Medulla oblongata (tissue), 1 donor: ENCODE measurements at regions not wholly inside any gene's neighbourhood (a gene's known extent, or its start where the extent isn't known, plus 50 kb on each side); places are given as distances from the start of the nearest gene placed in this dataset.

Experiments
- DNase-seq: peaks from one replicate; pipeline ENCODE4 v3.0.0-alpha.2; 2015; ENCODE audit errors: extremely low spot score

DNA sequence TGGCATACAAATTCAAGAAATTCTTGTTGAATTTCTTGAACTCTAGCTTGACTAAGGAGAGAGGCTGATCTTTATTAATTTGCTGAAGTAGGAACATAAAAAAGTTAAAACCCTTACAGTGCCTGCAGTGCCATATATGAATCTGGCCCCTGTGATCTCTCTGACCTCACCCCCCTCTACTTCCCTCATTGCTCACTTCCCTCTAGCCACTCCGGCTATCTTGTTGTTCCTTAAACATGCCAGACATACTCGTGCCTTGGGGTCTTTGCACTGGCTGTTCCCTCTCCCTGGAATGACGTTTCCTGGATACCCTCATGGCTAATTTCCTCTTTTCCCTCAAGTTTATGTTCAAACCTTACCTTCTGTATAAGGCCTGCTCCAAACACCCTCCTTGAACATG lies 246.3 kb upstream of the SIX2 start:
- no peak for DNase-seq

DNA sequence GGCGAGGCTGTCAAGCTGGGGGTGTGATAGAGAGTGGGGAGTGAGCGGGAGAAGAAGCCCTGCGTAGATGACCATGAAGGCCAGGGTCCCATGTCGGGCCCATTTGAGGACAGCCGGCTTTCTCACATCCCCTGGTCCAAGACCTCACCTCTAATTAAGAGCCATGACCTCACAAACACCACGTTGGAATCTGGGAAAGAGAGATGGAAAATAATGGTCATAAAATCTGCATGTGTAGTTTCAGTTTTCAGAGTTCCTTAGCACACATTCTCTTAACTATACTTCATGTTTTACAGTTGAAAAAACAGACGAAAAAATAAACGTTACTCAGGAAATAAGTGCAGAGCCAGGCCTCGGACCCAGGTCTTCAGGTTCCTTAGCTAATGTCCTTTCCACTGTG lies 244.8 kb upstream of the SIX2 start:
- no peak for DNase-seq

DNA sequence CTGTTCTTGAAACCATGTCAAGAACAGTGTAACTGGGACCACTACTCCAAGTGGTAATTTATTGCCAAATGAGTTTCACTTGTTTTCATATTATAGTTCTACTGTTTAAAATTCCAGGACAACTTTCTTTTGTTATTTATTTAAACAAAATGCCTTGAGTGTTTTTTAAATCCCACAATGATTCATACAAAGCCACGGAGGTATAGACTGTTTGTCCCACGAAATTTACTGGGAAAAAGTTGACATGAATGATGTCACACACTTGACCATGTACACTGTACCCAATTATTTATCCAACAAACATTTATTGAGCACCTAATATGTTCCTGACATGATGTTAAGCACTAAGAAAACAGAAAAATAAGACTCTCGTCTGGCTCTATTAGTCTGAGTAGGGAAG lies 243.9 kb upstream of the SIX2 start:
- DNase-seq, result no peak

DNA sequence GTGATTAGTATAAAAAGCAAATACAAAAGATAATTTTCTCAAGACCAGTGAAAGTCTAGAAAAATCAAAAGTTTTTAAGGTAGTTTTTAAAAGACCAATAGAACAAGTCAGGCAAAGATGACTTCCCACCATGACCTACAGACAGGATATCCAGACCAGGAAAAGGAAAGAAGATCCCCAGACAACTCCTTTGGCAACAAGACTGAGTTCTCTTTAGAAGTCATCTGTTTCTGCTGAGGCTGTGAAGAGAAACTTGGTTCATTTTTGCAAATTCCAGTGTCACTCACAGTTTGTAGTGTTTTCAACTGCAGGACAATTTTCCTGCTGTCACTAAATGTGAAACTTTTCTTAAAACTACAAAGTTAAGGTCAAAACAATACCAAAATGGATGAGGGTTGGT lies 240.9 kb upstream of the SIX2 start:
- DNase-seq, result no peak

DNA sequence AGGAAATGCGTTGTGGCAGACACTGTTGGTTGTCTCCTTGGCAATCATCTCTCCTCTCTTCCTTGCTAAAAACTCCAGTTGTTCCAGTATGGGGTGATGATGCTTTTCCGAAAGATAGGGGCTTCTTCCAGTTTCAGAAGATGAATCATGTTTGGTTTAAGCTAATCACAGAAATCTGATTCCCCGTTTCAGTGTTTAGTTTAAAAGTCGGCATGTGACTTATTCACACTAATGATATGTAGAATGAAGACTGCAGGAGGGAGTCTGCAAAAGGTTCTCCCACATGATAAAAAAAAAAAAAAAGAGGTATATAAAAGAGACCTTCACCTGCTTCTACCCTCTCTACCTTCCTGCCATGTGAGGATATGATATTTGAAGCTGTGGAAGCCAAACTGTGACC lies 239.0 kb upstream of the SIX2 start:
- DNase-seq, result no peak

DNA sequence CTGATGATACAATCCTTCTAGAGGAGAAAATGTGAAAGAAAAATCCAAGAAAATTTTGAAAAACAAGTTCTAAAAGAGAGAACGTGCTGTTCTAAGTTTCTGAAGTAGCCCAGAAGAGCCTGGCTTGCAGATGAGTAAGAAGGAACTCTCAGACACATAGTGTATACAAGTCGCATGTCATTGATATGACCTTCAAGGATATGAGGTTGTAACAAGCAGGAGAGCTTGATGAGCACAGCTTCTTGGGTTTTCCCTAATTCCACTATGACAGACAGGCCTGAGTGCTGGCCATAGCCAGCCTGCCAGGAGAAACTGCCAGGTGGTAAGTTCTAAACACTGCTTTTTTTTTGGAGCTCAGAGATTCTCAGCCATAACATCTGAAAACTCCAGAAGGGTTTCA lies 235.7 kb upstream of the SIX2 start:
- DNase-seq, result no peak

DNA sequence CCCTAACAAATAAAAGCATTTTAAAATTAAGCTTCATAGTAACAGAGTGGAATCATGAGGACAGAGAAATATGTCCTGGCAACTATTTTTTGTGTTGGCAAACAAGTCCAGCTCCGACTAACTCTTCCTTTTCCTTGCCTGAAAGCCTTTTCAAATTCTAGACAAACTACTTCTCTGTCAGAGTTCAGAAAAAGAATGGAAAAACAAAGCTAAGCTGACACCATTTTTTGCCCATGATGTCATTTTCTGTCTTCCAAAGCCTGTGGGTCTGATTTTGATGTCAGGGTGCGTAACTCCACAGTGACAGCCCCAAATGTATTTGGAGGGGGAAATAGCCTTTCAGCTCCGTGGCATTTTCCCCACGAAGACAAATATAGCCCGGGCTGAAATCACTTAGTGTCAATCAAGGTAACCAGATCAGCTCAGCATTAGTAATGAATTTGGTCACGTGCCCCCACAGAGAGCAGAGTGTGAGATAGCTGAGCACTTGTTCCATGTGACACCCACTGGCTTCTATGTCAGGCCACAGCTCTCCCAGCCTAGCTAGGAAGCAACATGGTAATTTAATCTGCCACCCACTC lies 233.0 kb upstream of the SIX2 start:
- DNase-seq, result peak; percentile 28

DNA sequence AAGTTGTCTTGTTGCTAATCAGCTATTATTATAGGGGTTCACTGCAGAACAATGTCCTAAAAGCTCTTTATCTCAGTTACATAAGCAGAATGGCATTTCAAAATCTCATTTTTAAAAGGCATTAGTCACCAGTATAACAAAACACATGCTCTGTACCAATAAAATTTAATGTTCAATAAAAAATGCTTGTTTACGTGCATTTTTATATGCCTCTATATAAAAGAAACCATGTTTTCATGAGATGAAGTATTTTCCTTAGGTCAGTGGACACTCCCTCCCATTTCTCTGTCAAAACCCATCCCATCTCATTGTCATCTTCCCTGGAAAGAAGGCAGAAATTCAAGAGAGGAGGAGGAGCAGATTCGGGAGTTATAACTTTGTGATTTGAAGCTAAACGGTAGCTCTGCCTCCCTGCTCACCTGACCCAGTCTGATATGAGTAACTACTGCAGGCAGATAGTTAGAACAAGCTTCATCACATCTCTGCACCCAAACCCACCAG lies 231.9 kb upstream of the SIX2 start:
- DNase-seq, result no peak

DNA sequence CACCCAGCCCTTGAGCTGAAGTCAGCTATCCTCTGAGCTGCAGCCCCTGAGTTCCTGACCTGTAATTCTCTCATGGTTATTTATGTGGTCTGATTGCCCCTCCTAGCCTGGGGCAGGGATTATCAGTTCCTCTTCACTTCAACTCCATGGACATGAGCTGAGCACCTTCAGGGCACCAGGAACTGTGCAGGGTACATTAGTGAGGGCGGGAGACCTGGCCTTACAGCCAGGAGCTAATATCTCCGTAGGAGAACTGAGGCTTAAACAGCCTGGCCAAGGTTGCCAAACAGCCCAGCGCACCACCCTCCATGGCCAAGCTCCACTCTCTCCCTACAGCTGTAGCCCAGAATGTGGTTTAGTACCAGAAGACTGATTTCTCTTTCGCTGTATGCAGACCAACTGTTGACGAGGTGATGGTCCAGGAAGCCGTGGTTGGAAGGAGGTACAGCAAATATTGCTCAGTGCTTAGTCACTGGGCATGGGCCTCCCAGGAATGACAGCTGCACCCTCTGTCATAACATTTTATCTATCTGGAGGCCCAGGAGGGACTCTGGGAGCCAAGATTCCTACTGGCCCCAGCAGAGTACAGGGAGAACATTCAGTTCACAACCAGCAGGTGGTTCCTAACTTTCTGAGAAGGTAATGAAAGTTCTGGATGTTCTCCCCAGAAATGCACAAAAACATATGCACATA lies 228.7 kb upstream of the SIX2 start:
- no peak for DNase-seq

DNA sequence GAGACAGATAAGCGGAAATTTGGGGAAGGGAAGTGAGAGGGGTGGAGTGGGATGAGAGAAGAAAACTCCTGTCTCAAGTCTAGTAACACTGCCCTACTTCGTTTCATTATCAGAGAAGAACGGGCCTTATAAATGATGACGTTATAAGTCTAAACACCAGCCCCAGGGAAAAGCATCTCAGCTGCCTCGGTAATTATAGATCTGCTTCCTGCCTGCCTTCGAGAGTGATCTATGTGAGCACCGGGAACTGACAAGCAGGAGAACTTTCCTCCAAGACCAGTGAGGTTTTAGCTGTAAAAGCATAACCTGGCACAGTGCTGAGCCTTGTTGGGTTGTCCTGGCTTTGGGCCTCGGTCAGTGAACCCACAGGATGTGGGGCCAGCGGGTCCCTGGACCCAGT lies 227.9 kb upstream of the SIX2 start:
- no peak for DNase-seq

DNA sequence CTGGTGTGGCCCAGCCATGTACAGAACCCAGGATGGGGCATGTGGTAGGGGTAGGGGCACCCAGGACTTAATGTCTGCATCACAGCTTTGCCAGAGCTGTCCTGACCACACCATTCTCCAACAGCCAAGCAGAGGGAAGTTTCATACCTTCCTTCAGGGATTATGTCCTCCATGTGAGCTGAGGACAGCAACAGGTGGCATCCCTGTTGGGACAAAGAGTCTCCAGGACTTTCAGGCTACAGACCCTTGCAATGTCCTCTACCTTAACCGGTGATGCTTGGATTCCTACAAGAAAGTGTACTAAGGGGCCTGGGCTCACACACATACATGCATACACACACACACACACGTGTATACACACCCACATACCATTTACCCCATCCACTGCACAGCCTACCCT lies 227.0 kb upstream of the SIX2 start:
- DNase-seq, result no peak

DNA sequence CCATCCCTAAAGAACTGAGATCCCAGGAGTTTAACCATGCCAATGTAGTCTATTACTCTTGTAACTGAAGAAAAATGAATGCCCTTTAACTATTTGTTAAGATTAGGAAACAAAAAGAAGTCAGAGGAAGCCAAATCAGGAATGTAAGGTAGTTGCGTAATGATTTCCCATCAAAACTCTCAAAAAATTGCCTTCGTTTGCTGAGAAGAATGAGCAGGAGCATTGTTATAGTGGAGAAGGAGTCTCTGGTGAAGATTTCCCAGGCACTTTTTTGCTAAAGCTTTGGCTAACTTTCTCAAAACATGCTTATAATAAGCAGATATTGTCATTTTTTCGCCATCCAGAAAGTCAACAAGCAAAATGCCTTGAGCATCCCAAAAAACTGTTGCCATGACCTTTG lies 224.0 kb upstream of the SIX2 start:
- DNase-seq, result no peak

DNA sequence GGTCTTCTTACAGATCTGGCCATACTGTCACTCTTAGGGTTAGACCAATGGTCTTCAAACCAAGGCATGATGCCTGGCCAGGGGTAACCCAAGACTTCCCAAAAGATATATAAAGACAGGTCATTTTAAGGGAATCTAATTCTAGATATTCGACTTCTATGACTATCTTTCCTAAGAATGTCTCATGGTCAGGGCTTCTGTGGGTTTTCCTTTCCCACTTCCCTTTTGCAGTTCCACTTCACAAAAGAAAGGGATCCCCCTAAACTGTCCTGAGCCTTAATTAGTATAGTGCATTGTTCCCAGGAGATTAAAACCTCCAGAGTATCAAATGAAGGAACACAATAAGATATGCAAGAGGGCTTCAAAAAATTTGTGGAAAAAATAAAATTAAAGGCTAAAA lies 223.6 kb upstream of the SIX2 start:
- no peak for DNase-seq

DNA sequence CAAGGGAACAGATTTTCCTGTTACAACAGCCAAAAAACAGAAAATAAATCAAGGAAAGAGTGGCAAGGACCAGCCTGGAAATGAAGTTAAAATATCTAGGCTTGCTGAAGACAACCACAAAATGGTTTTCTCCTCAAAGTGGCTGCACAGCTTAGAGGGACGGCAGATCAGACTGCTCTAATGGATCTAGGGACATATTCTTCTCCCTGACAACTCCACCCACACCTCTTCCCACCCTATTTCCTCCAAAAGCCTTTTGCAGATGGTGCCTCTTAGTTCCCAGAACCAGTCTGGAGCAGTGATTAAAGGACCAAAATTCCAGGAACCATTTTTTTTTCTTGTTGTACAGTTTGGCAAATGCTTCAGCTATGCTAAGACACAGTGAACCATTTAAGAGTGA lies 220.2 kb upstream of the SIX2 start:
- DNase-seq, result no peak

DNA sequence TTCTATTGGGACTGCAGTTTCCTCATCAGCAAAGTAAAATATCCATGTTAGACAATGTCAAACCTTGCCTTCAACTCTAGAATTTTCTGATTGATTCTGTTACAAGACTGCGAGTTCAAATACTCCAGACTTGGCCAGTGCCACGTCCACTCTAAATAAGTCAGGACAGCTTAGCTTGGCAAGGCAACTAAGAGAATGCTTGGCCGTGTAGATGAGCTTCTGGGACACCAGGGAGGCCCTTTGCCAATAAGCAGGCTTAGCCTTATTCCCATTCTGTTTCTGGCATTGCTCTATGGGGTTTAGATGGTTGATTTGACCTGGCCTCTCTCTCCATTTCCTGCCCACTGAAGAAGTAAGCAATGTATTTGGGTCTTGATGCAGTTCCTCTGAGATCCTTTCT lies 218.1 kb upstream of the SIX2 start:
- DNase-seq, result peak; percentile 12

DNA sequence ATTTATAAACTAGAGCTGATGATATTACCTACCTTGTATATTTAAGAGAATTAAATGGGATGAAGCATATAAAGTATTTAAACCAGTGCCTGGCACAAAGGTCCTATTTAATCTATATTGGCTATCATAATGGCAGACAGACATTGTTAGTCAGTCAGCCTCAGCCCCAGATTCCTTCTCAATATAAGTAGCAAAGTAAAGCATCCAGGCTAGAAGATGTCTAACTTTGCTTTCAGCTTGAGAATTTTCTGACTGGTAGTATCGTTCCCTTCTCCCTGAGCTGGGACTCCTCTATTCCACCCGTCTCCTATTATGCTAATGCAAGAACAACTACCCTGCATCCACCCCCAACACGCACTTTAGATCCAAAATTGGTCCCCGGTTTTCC lies 215.7 kb upstream of the SIX2 start:
- DNase-seq, result no peak

DNA sequence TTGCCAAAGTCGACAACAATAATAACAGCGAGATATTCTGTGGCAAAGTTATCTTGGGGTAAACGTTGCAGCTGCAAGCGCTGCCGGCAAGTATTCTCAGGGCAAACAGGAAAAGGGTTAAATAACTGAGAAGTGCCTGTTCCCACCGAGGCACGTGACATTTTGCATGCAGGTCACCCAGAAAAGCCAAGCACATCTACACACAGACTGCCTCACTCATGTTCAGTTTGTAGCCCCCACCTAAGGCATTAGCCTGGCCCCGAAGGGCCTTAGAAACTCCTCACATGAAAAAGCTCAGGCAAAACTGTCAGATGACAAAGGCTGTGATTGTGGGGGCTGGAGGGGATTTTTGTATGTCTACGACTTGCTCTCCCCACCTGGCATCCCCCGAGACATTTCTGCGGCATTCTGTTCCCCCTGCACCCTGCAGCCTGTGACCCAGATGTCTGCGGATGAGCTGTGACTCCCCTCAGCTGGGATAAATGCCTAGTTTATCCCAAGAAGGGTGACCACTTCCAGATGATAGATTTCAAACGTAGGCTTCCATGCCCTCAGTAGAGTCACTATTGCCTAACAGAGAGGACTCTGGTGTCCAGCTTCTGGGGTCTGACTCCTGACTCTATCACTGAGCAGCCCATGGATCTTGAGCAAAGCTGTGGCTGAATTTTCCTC lies 215.2 kb upstream of the SIX2 start:
- DNase-seq, result no peak

DNA sequence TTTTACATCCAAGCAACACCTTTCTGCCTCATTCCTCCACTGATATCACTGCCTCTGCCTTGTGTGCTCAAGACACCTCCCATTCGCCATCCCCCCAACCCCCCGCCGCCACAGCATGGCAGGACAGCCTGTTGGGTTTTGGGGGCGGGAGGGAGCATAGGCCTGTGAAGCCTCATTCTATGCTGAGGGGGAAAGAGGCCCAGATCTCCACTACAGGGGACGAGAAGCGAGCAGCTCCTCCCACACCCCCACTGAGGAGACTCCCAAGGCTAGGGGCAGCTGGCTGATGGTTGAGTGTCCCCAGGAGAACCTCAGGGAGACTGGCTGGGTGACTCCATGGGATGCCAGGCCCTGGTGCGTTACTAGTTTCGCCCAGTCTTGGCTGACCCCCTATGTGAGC lies 214.3 kb upstream of the SIX2 start:
- no peak for DNase-seq

DNA sequence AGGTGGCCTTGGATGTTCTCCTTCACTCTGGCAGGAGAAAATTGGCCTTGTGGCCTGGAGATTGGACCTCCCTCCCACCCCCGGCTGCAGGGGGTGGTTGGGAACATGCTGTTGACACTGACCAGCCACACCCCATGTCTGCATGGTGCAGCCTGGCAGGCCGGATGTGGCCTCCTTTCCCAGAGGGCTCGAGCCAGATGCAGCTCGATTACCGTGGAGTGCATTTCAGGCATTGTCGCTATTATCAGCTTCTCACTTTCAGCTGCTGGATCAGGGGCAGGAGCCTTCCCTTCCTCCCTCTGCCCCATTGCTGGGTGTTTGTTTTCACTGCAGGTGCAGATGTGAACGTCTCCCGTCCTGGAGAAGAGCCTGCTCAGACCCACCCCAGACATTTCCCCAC lies 211.0 kb upstream of the SIX2 start:
- DNase-seq, result no peak

DNA sequence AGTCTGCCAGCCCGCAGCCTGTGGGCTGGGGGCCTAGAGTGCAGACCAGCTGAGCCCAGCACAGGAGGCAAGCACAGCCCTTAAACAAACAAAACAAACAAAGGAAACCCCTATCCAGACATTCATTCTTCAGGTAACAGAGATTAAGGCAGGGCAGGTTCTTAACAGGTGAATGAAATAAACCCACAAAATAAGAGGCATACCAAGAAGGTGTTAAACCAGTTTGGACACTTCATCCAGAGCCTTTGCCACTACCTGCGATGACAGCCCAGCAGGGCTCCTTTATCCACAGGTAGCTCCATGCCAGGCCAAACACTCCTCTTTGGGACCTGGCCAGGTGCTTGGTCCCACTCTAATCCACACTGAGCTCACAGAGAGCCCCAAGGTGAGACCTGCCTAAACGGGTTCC lies 209.7 kb upstream of the SIX2 start:
- no peak for DNase-seq

DNA sequence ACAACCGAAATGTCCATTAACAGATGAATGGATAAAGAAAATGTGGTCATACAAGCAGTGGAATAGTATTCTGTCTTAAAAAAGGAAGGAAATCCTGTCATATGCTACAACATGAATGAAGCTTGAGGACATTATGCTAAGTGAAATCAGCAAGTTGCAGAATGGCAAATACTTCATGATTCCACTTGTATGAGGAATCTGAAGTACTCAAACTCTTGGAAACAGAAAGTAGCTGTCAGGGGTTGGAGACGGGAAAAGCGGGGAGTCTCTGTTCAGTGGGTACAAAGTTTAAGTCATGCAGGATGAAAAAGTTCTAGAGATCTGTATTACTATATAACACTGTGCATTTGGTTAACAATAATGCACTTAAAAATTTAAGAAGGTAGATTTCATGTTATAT lies 209.0 kb upstream of the SIX2 start:
- no peak for DNase-seq

DNA sequence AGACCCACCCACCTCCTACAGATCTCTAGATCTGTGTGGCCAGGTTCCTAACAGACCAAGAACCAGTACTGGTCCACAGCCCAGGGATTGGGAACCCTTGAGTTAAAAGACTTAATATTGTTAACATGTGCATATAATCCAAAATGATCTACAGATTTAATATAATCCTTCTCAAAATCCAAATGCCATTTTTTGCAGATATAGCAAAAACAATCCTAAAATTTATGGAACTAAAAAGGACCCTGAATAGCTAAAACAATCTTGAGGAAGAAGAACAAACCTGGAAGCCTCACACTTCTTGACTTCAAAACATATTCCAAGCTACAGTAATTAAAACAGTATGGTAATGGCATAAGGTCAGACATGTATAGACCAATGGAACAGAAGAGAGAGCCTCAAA lies 206.9 kb upstream of the SIX2 start:
- DNase-seq, result no peak

DNA sequence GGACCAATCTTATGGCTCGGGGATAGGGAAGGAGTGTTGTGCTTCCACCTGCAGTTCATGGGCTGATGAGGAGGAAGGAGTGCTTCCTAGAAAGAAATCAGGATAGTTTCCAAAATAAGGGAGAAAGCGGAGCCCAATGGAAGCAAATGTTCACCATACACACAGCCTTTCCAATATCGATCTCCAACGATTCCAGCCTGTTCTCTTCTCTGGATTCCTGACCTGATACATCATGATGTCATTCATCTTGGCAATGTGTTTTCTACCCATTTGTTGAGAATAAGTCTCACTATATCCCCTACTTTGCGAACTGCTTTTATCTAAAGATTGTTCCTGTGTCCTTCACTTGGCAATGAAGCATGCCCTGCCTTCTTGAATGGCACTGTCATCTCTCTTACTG lies 205.3 kb upstream of the SIX2 start:
- DNase-seq, result no peak
